HG02981 (cell line): ENCODE measurements at regions not wholly inside any gene's neighbourhood (a gene's known extent, or its start where the extent isn't known, plus 50 kb on each side); places are given as distances from the start of the nearest gene placed in this dataset.

Experiments
- ATAC-seq: cut with Tn5 transposase; IDR thresholded peaks from one replicate; pipeline ENCODE4 v1.9.1; 2021; ENCODE audit warnings: mild to moderate bottlenecking, moderate library complexity; ENCODE audit not compliant: unreplicated experiment

DNA sequence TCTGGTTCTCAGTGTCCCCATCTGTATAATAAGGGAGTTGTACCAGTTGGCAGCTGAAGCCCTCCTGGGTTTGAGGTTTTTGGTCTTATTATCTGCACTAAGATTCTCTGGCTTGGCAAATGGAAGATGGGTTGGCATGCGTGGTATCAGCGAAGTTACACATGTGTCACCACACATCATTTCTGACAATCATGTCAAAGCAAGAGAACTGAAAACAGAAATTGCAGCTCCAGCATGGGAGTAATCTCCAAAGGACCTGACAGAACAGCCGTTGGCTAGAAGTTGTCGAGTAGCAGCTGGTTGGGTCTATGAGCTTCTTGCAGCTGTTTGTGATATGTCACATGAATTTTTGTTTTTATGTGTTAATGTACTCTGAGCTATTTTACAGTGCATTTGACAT is 317.4 kb downstream of the SLC4A3 start:
- ATAC-seq = no peak

- no peak for ATAC-seq
These were observed 318.6 kb downstream of the SLC4A3 start for GRCh38 chr2:219946021-219946420.

DNA sequence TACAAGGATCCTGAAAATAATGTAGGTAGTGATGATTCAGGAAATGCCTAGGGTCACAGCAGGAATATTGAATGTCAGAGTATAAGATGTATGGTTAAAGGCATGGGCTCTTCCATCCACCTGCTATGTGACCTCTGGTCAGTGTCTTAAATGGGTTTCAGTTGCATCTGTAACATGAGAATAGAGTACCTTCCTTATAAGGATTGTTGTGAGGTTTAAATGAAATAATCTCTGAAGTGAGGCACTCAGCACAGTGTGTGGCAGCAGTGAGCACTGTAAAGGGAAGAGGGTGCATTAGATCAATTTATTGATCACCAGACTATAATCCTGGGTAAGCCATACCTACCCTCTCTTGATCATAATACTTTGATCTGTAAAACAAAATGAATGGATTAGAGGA is 319.1 kb downstream of the SLC4A3 start:
- ATAC-seq = no peak

- ATAC-seq = no peak
These were observed 320.1 kb downstream of the SLC4A3 start for GRCh38 chr2:219947575-219947974.

DNA sequence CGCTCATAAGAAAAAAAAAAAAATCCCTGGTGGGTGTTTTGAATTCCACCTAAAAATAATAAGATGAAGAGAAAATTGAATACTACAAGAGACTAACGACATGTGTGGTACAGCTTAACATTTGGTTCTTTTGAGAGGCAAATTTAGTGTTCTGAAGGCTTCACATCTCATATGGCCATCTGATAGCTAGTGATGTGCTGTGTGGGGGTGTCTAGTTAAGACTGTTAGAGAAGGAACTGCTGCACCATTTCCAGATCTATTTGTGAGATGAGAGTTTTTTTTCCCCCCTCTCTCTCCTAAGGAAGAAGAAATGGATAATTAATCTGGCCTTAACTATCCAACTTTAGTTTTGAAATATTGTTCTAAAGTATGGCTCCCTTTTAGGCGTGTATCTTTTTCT is 321.6 kb downstream of the SLC4A3 start:
- ATAC-seq = no peak

GRCh38 chr2:219951099-219951498 is 323.7 kb downstream of the SLC4A3 start:
- ATAC-seq = no peak

- ATAC-seq = no peak
These were observed 326.9 kb downstream of the SLC4A3 start for GRCh38 chr2:219954331-219954730.

DNA sequence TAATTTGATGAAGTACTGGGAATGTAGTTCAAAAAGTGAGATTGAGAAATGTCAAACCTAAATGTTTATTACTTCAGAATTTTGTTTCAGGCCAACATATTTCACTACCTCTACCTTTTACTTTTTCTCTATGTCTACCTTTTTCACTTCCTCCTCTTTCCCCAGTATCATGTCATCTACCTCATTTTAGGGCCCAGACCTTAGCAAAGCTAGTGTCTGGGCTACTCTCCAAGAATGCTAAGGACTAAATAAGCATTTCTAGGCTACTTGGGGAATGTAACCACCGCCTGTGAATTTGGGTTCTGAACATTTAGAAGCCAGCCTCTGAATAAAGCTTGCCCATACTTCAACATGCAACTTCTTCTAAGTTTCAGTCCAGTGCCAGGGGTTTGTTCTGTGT is 330.4 kb downstream of the SLC4A3 start:
- ATAC-seq = no peak

DNA sequence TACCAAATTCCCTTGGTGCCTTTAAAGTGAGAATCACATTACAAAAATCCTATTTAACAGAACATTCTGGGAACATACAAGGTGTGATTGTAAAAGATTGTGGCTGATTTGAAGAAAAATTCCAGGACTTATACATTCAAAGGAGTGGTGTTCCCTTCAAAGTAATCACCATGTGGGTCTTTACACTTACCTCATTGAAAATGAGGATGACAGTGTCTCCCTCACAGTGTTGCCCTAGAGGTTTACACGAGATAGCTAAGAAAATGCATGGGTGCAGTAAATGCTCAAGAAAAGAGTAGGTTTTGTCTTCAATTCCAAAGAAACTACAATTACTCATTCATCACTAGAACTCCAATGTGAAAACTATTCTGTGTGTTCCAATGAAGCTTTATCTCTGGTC is 331.5 kb downstream of the SLC4A3 start:
- no peak for ATAC-seq

DNA sequence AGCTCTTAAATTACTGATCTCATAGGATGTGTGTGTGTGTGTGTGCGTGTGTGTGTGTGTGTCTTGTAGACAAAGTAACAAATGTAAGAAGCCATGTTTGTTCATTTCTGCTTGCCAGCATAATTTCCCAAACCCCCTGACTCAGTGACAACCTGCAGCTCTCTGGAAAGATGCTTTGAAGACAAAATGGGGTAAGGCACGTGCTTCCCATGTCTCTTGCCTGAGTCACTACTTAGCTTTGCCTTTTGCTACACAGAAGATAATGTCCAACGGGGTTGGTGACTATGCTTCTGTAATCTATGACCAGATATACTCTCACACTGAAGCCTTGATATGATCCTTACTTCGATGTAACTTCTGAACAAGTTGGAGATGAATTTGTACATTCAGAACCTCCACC is 332.0 kb downstream of the SLC4A3 start:
- no peak for ATAC-seq

GRCh38 chr2:219961947-219962498 is 334.6 kb downstream of the SLC4A3 start:
- no peak for ATAC-seq

- no peak for ATAC-seq
These were observed 335.4 kb downstream of the SLC4A3 start for GRCh38 chr2:219962801-219963200.

DNA sequence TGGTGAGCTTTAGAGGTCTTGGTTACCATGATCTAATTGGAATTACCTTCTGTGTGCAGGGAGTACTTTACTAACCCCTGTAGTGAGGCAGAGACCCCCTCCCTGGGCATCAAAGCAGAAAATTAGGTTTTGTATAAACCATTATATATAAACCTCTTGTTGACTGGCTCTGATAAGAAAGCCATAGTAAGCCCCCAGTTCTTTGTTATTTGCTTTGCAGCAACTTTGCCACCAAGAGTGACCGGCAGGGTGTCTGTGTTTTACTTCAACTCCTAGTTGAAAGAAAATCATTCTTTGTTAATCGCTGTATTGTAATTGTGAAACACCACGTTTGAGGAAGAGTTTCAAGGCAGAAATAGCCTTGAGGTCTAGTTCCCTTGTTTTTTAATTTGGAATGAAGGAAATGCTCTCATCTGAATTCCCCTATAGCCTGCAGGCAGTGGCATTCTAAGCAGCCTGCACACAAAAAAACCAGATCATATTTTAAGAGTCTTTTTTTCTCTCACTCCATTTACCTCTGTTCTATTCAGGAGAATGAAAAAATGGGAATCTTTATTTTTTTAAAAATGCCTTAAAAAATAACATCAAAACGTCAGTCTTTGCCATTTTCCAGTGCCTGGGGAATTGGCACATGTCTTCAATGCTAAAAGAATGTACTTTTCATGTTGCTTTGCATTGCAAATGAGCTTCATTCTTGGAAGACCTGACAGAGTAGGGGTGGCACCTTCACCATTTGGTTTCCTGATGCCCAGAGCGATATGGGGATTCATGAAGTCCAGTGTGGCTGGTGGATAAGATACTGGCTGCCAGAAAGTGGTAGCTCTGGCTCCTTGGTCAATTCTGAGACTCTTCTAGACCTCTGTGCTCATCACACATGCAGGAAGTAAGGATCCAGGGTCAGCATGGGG is 338.1 kb downstream of the SLC4A3 start:
- ATAC-seq = no peak

DNA sequence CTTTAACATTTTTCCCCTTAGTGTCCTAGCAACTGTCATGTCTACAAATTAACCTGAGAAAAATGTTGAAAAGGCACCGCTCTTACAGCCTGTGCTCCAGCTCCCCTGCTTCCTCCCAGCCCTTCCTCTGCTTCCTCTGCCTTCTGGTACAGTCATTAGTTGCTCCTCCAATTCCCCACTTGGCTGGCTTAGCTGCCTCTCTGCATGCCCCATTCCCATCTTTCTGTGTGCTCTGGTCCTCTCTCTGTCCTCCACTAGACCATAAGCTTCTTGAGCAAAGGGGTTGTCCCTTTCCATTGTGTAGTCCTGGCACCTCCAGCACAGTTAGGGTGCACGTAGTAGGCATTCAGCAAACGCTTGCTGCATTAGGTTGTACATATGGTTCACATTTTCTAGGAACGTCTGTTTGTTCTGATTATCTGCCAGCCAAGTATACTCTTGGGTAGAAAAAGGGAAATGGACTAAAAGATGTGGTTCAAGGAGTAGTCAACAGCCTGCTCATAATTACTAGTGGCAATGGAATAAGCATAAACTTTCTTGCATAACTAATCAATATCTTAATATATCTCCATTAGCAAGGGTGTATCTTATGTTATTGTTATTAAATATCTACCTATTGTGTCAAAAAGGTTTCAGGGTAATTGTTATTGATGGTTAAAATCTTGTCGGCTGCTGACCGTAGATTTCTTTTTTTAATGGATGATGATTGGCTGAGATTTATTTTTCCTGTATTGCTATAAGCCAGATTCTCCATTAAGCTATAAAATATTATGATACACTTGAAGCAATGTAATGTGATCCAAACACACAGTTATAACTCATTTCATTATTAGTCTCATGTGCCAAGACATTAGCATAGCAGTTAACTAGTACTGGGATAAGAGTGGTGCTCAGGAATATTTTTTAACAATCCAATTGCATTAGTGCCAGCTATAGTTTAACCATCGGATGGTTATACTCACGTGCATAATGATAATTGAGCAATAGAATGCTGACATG is 340.1 kb downstream of the SLC4A3 start:
- no peak for ATAC-seq

DNA sequence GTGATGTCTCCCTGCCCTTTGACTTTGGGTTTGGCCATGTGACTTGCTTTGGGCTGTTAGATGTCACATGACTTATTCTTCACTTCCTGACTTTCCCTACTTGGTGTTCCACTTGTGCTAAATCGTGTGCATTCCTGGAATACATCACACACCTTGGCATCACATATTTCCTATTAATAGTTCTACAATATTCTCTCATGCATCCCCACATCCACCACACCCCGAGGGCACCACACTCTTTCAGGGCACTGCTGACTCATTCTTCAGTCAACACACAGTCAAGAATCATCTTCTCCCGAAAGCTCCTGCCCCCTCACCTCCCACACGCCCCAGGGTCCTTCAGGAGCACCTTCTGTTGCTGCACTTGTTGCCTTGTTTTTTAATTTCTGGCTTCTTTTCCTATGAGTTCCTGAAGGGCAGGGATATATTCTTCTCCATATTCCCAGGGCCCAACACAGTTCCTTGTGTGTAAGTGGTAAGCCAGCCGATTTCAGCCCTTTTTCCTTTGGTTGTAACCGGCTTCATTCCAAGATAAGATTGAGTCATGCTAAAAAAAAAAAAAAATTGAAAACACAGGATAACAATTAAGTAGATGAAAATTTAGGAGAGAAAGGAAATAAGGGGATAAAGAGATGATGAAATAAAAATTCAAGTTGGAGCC is 341.4 kb downstream of the SLC4A3 start:
- ATAC-seq = no peak

- no peak for ATAC-seq
These were observed 342.1 kb downstream of the SLC4A3 start for GRCh38 chr2:219969508-219969907.

GRCh38 chr2:219973136-219973535 is 345.7 kb downstream of the SLC4A3 start:
- no peak for ATAC-seq

DNA sequence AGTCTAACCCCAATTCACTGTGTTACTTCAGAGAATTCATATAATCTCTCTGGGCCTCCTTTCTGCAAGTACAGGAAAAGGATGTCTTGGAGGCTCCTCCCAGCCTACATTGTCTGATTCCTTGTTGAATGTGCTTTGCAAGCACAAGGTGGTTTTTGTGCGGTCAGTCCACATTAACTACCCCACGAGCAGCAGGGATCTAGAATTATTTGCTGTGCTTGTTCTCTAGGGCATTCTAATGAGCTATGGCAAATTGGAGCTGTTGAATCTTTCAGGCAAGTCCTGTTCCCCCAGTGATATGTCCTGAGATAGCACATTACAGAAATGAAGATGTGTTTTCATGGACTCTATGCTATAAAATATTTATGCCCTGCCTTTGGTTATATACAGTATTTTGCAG is 349.4 kb downstream of the SLC4A3 start:
- ATAC-seq = no peak

GRCh38 chr2:219980638-219981037 is 353.2 kb downstream of the SLC4A3 start:
- no peak for ATAC-seq

GRCh38 chr2:219983836-219984235 is 356.4 kb downstream of the SLC4A3 start:
- no peak for ATAC-seq

GRCh38 chr2:219985017-219985416 is 357.6 kb downstream of the SLC4A3 start:
- ATAC-seq = no peak
